ENCODE measurements at regions not wholly inside any gene's neighbourhood (a gene's known extent, or its start where the extent isn't known, plus 50 kb on each side); places are given as distances from the start of the nearest gene placed in this dataset.

DNA sequence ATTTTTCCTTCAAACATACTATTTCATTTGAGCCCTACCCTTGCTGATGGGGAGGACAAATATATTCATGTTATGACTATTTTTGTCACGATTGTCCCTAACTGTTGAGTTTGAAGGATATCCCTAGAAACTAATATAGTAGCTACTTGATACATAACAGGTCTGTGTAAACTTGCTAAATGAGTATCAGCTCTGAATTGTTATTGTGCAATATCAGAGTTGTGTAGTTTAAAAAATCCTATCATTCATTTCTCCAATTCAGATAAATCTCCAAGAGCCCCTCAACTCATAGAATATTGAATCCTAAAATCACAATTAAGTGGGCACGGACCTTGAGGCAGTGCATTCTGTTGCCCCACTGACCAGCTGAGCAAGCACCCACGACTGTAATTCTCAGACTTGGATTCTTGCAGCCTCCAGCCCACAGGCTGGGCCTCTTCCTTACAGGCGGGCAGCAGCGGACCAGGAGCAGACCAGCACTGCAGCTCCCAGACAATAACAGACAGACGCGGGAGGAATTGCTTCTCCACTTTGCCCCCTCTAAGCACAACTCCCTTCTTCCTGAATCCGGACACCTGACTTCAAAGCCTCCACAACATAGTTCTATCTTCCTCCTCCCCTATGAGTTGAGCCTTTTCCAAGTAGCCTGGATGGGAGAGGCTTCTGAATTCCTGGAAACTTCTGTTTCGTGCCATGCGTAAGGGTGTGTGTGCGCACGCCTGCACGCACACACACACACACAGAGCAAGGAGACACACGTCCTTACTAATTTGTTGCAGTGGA lies 337.6 kb upstream of the ARGLU1 start:
- no peak for DNase-seq (ENCODE audit: low read depth, low spot score)
- CTCF ChIA-PET, result interaction anchor here (0.7 to 0.8 kb wide), 2 partner anchors 13 to 218 kb away, joined by 3 read pairs; no protein-coding TSS in a partner anchor
- POLR2A ChIA-PET, result no interaction called here
- H3K4me3 ChIP-seq (ENCODE audit: low read depth, low read length), result no peak overlapping the region
- no peaks in the 10 kb centered on the region for H3K9me3 ChIP-seq (ENCODE audit: control insufficient read depth, insufficient read depth, low read length)
- no peak overlapping the region for H3K27ac ChIP-seq (ENCODE audit: low read depth, low read length)
- TF ChIP-seq CTCF (IDR thresholded peaks at IDR 0.05; ENCODE audit: low read depth, low read length), result no peak
- H3K27me3 ChIP-seq (ENCODE audit: control insufficient read depth, insufficient read depth, low read length), result peaks cover 9% of the 10 kb centered on the region

DNA sequence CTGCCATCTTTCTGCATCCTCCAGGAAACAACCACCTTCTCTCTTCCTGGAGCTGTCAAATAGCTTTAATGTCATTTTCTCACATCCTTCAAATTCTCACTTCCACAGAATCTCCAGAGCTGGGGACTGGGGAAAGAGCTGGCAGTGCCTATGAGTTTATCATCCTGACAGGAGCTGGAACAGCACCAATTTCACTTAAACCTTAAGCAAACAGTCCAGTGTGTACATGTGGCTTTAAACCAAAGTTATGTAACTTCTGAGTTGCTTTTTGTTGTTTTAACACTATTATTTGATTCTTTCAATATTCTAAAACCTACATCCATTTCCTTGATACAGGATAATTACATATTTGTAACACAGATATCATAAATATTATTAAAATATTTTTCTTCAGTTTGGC lies 331.5 kb upstream of the ARGLU1 start:
- peaks cover 4% of the 10 kb centered on the region for H3K27me3 ChIP-seq (ENCODE audit: control insufficient read depth, insufficient read depth, low read length)
- no peak for TF ChIP-seq CTCF (IDR thresholded peaks at IDR 0.05; ENCODE audit: low read depth, low read length)
- no peaks in the 10 kb centered on the region for H3K9me3 ChIP-seq (ENCODE audit: control insufficient read depth, insufficient read depth, low read length)
- H3K27ac ChIP-seq (ENCODE audit: low read depth, low read length), result no peak overlapping the region
- CTCF ChIA-PET, result interaction anchor here (1.0 kb wide), 1 partner anchor 18 kb away, joined by 3 read pairs; no protein-coding TSS in a partner anchor
- POLR2A ChIA-PET, result no interaction called here
- no peak overlapping the region for H3K4me3 ChIP-seq (ENCODE audit: low read depth, low read length)
- DNase-seq (ENCODE audit: low read depth, low spot score), result no peak

DNA sequence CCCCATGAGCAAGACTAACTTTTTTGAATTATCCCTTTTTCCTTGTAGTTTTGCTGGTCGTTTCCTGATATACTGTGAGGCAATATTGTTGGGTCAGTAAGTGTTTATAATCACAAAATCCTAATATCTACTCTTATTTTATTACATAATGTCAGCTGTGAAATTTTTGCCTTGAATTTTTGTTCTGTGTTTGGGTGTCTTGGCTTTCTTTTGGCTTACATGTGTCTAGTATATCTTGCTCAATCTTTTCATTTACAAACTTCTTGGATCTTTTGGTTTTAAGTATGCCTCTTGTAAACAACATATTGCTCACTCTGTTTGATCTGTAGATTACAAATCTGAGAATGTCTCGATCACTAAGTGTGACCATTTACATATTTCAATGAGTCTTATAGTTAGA lies 330.3 kb upstream of the ARGLU1 start:
- no peak overlapping the region for H3K4me3 ChIP-seq (ENCODE audit: low read depth, low read length)
- no peaks in the 10 kb centered on the region for H3K9me3 ChIP-seq (ENCODE audit: control insufficient read depth, insufficient read depth, low read length)
- ChIA-PET POLR2A (no interaction called here), CTCF (no interaction called here)
- no peak for DNase-seq (ENCODE audit: low read depth, low spot score)
- no peaks in the 10 kb centered on the region for H3K27me3 ChIP-seq (ENCODE audit: control insufficient read depth, insufficient read depth, low read length)
- no peak for TF ChIP-seq CTCF (IDR thresholded peaks at IDR 0.05; ENCODE audit: low read depth, low read length)
- H3K27ac ChIP-seq (ENCODE audit: low read depth, low read length), result no peak overlapping the region

GRCh38 chr13:106888148-106888547 lies 320.2 kb upstream of the ARGLU1 start:
- Histone ChIP-seq H3K4me3 (ENCODE audit: low read depth, low read length) (no peak overlapping the region), H3K27ac (ENCODE audit: low read depth, low read length) (no peak overlapping the region), H3K9me3 (ENCODE audit: control insufficient read depth, insufficient read depth, low read length) (no peaks in the 10 kb centered on the region), H3K27me3 (ENCODE audit: control insufficient read depth, insufficient read depth, low read length) (peaks cover 4% of the 10 kb centered on the region)
- TF ChIP-seq CTCF (IDR thresholded peaks at IDR 0.05; ENCODE audit: low read depth, low read length), result no peak
- ChIA-PET POLR2A (no interaction called here), CTCF (no interaction called here)
- DNase-seq (ENCODE audit: low read depth, low spot score), result no peak

DNA sequence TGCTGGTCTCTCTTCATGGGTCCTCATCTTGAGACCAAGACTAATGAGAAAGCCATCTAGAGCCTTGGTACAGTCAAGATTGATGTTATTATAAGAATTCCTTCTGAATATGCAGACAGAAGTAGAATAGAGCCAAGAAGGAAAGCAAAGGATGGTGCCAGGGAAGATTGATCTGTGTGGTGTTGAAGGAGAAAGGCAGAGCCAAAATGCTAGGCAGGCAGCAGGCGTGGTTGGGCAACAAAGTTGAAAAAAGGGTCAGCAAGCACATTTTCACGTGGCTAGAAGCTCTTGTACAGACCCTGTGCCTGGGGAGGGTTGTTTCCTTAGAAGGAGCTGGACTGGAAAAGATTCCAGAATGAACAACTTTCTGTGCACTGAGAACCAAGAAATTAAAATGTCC lies 319.7 kb upstream of the ARGLU1 start:
- no peak overlapping the region for H3K27ac ChIP-seq (ENCODE audit: low read depth, low read length)
- CTCF ChIA-PET, result no interaction called here
- peaks cover 4% of the 10 kb centered on the region for H3K27me3 ChIP-seq (ENCODE audit: control insufficient read depth, insufficient read depth, low read length)
- no peak for DNase-seq (ENCODE audit: low read depth, low spot score)
- POLR2A ChIA-PET, result no interaction called here
- no peaks in the 10 kb centered on the region for H3K9me3 ChIP-seq (ENCODE audit: control insufficient read depth, insufficient read depth, low read length)
- TF ChIP-seq CTCF (IDR thresholded peaks at IDR 0.05; ENCODE audit: low read depth, low read length), result no peak
- H3K4me3 ChIP-seq (ENCODE audit: low read depth, low read length), result no peak overlapping the region
